Cardiac septum (tissue), 1 donor: ENCODE measurements at regions not wholly inside any gene's neighbourhood (a gene's known extent, or its start where the extent isn't known, plus 50 kb on each side); places are given as distances from the start of the nearest gene placed in this dataset.
"Not testable (repeated sequence)": the region's sequence is repeated elsewhere in the genome, so short reads cannot be mapped to it uniquely, and the experiment has no call there.

Experiments used
- DNase-seq: peaks from one replicate; pipeline ENCODE4 v3.0.0-alpha.2; 2020; ENCODE audit warnings: low spot score
- intact Hi-C: fragments of 100-400 bp; cut with DNase I; formaldehyde crosslinking; loops from one replicate; pipeline ENCODE4 v1.14.0; 2022
- donor health status: DM: no; HTN: no; CAD: no.

GRCh38 chr7:52791176-52791700, 244.2 kb upstream of the POM121L12 start:
- DNase-seq = no peak
- intact Hi-C loops = no loop called here

GRCh38 chr7:52786174-52786573, 249.3 kb upstream of the POM121L12 start:
- DNase-seq = no peak
- intact Hi-C loops = no loop called here

GRCh38 chr7:52782348-52782747, 253.1 kb upstream of the POM121L12 start:
- intact Hi-C loops = no loop called here

GRCh38 chr7:52781250-52781649, 254.2 kb upstream of the POM121L12 start:
- intact Hi-C loops = no loop called here
- no peak for DNase-seq

More at GRCh38 chr7:52782348-52782747, 253.1 kb upstream of the POM121L12 start:
- DNase-seq = no peak

GRCh38 chr7:52779004-52779403, 256.4 kb upstream of the POM121L12 start:
- intact Hi-C loops = no loop called here

GRCh38 chr7:52777051-52777822, 258.2 kb upstream of the POM121L12 start:
- intact Hi-C loops = no loop called here
- no peak for DNase-seq

More at GRCh38 chr7:52779004-52779403, 256.4 kb upstream of the POM121L12 start:
- no peak for DNase-seq

GRCh38 chr7:52775876-52776275, 259.6 kb upstream of the POM121L12 start:
- DNase-seq = no peak
- intact Hi-C loops = no loop called here

- intact Hi-C loops = no loop called here
- DNase-seq = no peak
Observed at GRCh38 chr7:52771177-52771576, 264.3 kb upstream of the POM121L12 start.

- no peak for DNase-seq
- intact Hi-C loops = no loop called here
Observed at GRCh38 chr7:52764492-52765169, 270.8 kb upstream of the POM121L12 start.

GRCh38 chr7:52758356-52758755, 277.1 kb upstream of the POM121L12 start:
- DNase-seq = no peak
- intact Hi-C loops = no loop called here

- no peak for DNase-seq
- intact Hi-C loops = no loop called here
Observed at GRCh38 chr7:52753855-52754254, 281.6 kb upstream of the POM121L12 start.

GRCh38 chr7:52752891-52753290, 282.5 kb upstream of the POM121L12 start:
- intact Hi-C loops = no loop called here
- DNase-seq = no peak

GRCh38 chr7:52749880-52750279, 285.6 kb upstream of the POM121L12 start:
- intact Hi-C loops = no loop called here
- no peak for DNase-seq

- intact Hi-C loops = no loop called here
- no peak for DNase-seq
Observed at GRCh38 chr7:52747817-52748216, 287.6 kb upstream of the POM121L12 start.

GRCh38 chr7:52741670-52742290, 293.7 kb upstream of the POM121L12 start:
- DNase-seq = no peak
- intact Hi-C loops = no loop called here

- intact Hi-C loops = no loop called here
- DNase-seq = no peak
Observed at GRCh38 chr7:52735656-52736055, 299.8 kb upstream of the POM121L12 start.

- DNase-seq, intact Hi-C loops: not testable (repeated sequence)
Observed at GRCh38 chr7:52728683-52729082, 306.8 kb upstream of the POM121L12 start.

- intact Hi-C loops = no loop called here
- DNase-seq = no peak
Observed at GRCh38 chr7:52727632-52728031, 307.8 kb upstream of the POM121L12 start.

- intact Hi-C loops = no loop called here
- DNase-seq = no peak
Observed at GRCh38 chr7:52726986-52727385, 308.4 kb upstream of the POM121L12 start.

- no peak for DNase-seq
- intact Hi-C loops = no loop called here
Observed at GRCh38 chr7:52726493-52726892, 308.9 kb upstream of the POM121L12 start.
